Urothelium cell line (cell line): ENCODE measurements at regions not wholly inside any gene's neighbourhood (a gene's known extent, or its start where the extent isn't known, plus 50 kb on each side); places are given as distances from the start of the nearest gene placed in this dataset.

Source experiments
- DNase-seq: peaks from one replicate; pipeline ENCODE4 v3.0.0; 2011; ENCODE audit warnings: low spot score, mixed read lengths
- FAIRE-seq: peaks from 2 replicates; lab custom pipeline; 2011; peaks lifted over from hg19 to GRCh38; lab: Jason Lieb, UNC

- DNase-seq (peak; percentile 4), FAIRE-seq (no peak)
Measured at GRCh38 chr19:20858218-20858617, 64.8 kb upstream of the ZNF85 start.

GRCh38 chr19:20858861-20859260 is 64.2 kb upstream of the ZNF85 start:
- DNase-seq (no peak), FAIRE-seq (no peak)

- DNase-seq, result no peak
- no peak for FAIRE-seq
Measured at GRCh38 chr19:20860339-20860738, 62.7 kb upstream of the ZNF85 start.

GRCh38 chr19:20863176-20863575 is 59.9 kb upstream of the ZNF85 start:
- FAIRE-seq, result no peak
- DNase-seq, result no peak
